ENCODE measurements at regions not wholly inside any gene's neighbourhood (a gene's known extent, or its start where the extent isn't known, plus 50 kb on each side); places are given as distances from the start of the nearest gene placed in this dataset.
A peak's percentile ranks its signal among the peaks of the same experiment; 100 is the strongest.
"Not testable (repeated sequence)": the region's sequence is repeated elsewhere in the genome, so short reads cannot be mapped to it uniquely, and the experiment has no call there.

DNA sequence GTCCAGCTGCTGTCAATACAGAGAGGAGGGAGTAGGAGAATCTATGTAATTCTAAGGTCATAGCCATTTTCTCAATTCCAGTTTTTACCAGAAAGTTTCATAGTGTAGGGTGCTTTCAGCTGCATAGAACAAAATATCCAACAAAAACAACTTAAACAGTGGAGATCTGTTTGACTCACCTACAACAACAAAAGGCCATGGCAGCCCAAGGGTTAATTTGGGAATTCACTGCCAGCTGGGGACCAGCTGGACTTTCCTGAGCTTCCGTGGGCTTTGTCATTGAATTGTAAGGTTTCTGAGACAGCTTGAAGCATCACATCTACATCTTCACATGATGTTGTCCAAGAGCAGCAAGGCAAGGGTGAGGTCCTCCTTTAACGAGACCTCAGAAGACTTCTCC is 512.7 kb downstream of the IRS1 start:
- DNase-seq, result no peak
- H3K4me1 ChIP-seq (ENCODE audit: low read depth), result no peaks in the 10 kb centered on the region
- H3K4me3 ChIP-seq, result no peak overlapping the region
- H3K9me3 ChIP-seq, result peaks cover 8% of the 10 kb centered on the region
- H3K36me3 ChIP-seq (ENCODE audit: low read depth), result no peaks in the 10 kb centered on the region
- TF ChIP-seq, protein P1, sequence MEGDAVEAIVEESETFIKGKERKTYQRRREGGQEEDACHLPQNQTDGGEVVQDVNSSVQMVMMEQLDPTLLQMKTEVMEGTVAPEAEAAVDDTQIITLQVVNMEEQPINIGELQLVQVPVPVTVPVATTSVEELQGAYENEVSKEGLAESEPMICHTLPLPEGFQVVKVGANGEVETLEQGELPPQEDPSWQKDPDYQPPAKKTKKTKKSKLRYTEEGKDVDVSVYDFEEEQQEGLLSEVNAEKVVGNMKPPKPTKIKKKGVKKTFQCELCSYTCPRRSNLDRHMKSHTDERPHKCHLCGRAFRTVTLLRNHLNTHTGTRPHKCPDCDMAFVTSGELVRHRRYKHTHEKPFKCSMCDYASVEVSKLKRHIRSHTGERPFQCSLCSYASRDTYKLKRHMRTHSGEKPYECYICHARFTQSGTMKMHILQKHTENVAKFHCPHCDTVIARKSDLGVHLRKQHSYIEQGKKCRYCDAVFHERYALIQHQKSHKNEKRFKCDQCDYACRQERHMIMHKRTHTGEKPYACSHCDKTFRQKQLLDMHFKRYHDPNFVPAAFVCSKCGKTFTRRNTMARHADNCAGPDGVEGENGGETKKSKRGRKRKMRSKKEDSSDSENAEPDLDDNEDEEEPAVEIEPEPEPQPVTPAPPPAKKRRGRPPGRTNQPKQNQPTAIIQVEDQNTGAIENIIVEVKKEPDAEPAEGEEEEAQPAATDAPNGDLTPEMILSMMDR (IDR thresholded peaks at IDR 0.05), result no peak
- ATAC-seq, result no peak
- intact Hi-C loops (cut with DNase I, micrococcal nuclease), result no loop called here

DNA sequence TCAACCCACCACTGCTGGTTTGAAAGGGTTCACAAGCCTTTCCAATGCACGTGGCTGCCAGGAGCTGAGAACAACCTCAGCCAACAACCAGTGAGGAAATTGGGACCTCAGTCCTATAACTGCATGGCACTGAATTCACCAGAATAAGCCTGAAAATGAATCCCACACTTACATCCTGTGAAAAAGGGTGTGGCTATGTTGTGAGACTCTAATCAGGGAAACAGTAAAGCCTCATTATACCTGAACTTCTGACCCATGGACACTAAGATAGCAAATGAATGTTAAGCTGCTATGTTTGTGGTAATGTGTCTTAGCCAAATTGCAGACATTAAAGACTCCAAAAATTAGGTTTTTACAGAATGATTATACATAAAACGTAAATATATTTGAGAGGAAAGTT is 515.8 kb downstream of the IRS1 start:
- Histone ChIP-seq H3K4me3 (no peak overlapping the region), H3K4me1 (ENCODE audit: low read depth) (no peaks in the 10 kb centered on the region), H3K9me3 (no peaks in the 10 kb centered on the region), H3K36me3 (ENCODE audit: low read depth) (no peaks in the 10 kb centered on the region)
- TF ChIP-seq, protein P1 (IDR thresholded peaks at IDR 0.05), result no peak
- intact Hi-C loops (cut with DNase I, micrococcal nuclease), result no loop called here
- DNase-seq, result no peak
- peak; percentile 36 for ATAC-seq

DNA sequence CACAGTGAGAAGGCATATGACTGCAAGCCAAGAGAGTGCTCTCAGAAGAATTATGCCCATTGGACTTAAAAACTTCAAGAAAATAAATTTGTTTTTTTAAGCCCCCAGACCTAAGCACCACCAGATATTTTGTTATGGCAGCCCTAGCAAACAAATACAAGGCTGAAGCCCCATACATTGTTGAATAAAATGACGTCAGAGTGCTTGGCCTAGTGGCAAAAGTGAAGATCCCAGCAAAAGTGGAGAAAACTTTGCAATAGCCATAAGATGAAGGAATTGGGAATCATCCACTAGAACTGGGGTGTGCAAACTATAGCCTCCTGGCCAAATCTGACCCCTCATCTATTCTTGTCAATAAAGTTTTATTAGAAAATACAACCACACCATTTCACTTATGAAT is 517.5 kb downstream of the IRS1 start:
- H3K4me1 ChIP-seq (ENCODE audit: low read depth), result no peaks in the 10 kb centered on the region
- DNase-seq (no peak), ATAC-seq (no peak)
- H3K36me3 ChIP-seq (ENCODE audit: low read depth), result no peaks in the 10 kb centered on the region
- H3K9me3 ChIP-seq, result no peaks in the 10 kb centered on the region
- intact Hi-C loops (cut with DNase I, micrococcal nuclease), result no loop called here
- H3K4me3 ChIP-seq, result no peak overlapping the region
- TF ChIP-seq, protein P1 (IDR thresholded peaks at IDR 0.05), result no peak

DNA sequence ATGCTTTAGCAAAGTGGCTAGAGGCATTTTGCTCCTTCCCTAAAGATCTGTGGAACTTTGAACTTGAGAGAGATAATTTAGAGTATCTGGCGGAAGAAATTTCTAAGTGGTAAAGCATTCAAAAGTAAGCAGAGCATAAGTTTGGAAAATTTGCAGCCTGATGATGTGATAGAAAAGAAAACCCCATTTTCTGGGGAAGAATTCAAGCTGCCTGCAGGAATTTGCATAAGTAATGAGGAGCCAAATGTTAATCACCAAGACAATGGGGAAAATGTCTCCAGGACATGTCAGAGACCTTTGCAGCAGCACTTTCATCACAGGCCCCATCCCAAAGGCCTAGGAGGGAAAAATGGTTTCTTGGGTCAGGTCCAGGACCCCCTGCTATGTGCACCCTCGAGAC is 519.5 kb downstream of the IRS1 start:
- DNase-seq; H3K4me3 ChIP-seq; ATAC-seq; intact Hi-C loops (cut with DNase I, micrococcal nuclease); H3K9me3 ChIP-seq; H3K4me1 ChIP-seq (ENCODE audit: low read depth); H3K36me3 ChIP-seq (ENCODE audit: low read depth): not testable (repeated sequence)

- TF ChIP-seq, protein P1 (IDR thresholded peaks at IDR 0.05), result no peak
- H3K4me3 ChIP-seq, result no peak overlapping the region
- H3K4me1 ChIP-seq (ENCODE audit: low read depth), result no peaks in the 10 kb centered on the region
- no peak for ATAC-seq
- no peaks in the 10 kb centered on the region for H3K36me3 ChIP-seq (ENCODE audit: low read depth)
- no peaks in the 10 kb centered on the region for H3K9me3 ChIP-seq
- DNase-seq, result no peak
- intact Hi-C loops (cut with DNase I, micrococcal nuclease), result no loop called here
These were observed 524.4 kb downstream of the IRS1 start for GRCh38 chr2:226275215-226275614.

GRCh38 chr2:226274143-226274542 is 525.5 kb downstream of the IRS1 start:
- Histone ChIP-seq H3K9me3 (no peaks in the 10 kb centered on the region), H3K4me3 (no peak overlapping the region), H3K4me1 (ENCODE audit: low read depth) (no peaks in the 10 kb centered on the region), H3K36me3 (ENCODE audit: low read depth) (no peaks in the 10 kb centered on the region)
- no peak for ATAC-seq
- intact Hi-C loops (cut with DNase I, micrococcal nuclease), result no loop called here
- TF ChIP-seq, protein P1 (IDR thresholded peaks at IDR 0.05), result no peak
- DNase-seq, result no peak
